H9 (cell line): ENCODE measurements at regions not wholly inside any gene's neighbourhood (a gene's known extent, or its start where the extent isn't known, plus 50 kb on each side); places are given as distances from the start of the nearest gene placed in this dataset.

ENCODE experiments used
- DNase-seq: peaks from one replicate; pipeline ENCODE4 v3.0.0-alpha.2; 2017
- H2AFZ ChIP-seq: one replicate; pipeline ENCODE4 v1.6.1; 2013; ENCODE audit warnings: mild to moderate bottlenecking, low read length, control low read depth, moderate library complexity
- H2AK5ac ChIP-seq: 2 replicates; pipeline ENCODE4 v1.6.1; 2013; ENCODE audit warnings: low read length, control low read depth, mixed read lengths; ENCODE audit not compliant: insufficient read length
- H2BK120ac ChIP-seq: one replicate; pipeline ENCODE4 v1.6.1; 2013; ENCODE audit warnings: low read depth, mild to moderate bottlenecking, low read length, control low read depth, inconsistent platforms; ENCODE audit not compliant: poor library complexity, severe bottlenecking
- H2BK12ac ChIP-seq: 2 replicates; pipeline ENCODE4 v1.6.1; 2013; ENCODE audit warnings: low read length, control low read depth, mixed read lengths, low read depth; ENCODE audit not compliant: insufficient read length
- H2BK15ac ChIP-seq: 2 replicates; pipeline ENCODE4 v1.6.1; 2013; ENCODE audit warnings: low read depth, low read length, control low read depth
- H2BK20ac ChIP-seq: one replicate; pipeline ENCODE4 v1.6.1; 2013; ENCODE audit warnings: low read depth, mild to moderate bottlenecking, low read length, control low read depth, inconsistent platforms; ENCODE audit not compliant: poor library complexity, severe bottlenecking
- H2BK5ac ChIP-seq: 2 replicates; pipeline ENCODE4 v1.6.1; 2013; ENCODE audit warnings: low read length, control low read depth, mixed read lengths; ENCODE audit not compliant: insufficient read length
- H3K14ac ChIP-seq: 2 replicates; pipeline ENCODE4 v1.6.1; 2013; ENCODE audit warnings: low read length, control low read depth; ENCODE audit not compliant: insufficient read depth
- H3K18ac ChIP-seq: 2 replicates; pipeline ENCODE4 v1.6.1; 2013; ENCODE audit warnings: low read depth, mild to moderate bottlenecking, mixed read lengths, low read length, control low read depth; ENCODE audit not compliant: insufficient read length
- H3K23ac ChIP-seq: 2 replicates; pipeline ENCODE4 v1.6.1; 2013; ENCODE audit warnings: low read length, control low read depth, mixed read lengths, low read depth; ENCODE audit not compliant: insufficient read length
- H3K23me2 ChIP-seq: 2 replicates; pipeline ENCODE4 v1.6.1; 2013; ENCODE audit warnings: low read depth, mild to moderate bottlenecking, mixed read lengths, low read length, control low read depth; ENCODE audit not compliant: insufficient read length, poor library complexity, severe bottlenecking
- H3K27ac ChIP-seq: 2 replicates; pipeline ENCODE4 v1.5.1; 2013; ENCODE audit warnings: low read length, control low read depth, mixed read lengths, low read depth; ENCODE audit not compliant: insufficient read length
- H3K27me3 ChIP-seq: 2 replicates; pipeline ENCODE4 v1.6.1; 2013; ENCODE audit warnings: low read length, control low read depth, inconsistent platforms; ENCODE audit not compliant: insufficient read depth
- H3K4ac ChIP-seq: 2 replicates; pipeline ENCODE4 v1.6.1; 2013; ENCODE audit warnings: low read depth, mild to moderate bottlenecking, control low read depth, inconsistent platforms, low read length, moderate library complexity
- H3K4me1 ChIP-seq: 2 replicates; pipeline ENCODE4 v1.6.1; 2013; ENCODE audit warnings: low read length, control low read depth, inconsistent platforms; ENCODE audit not compliant: insufficient read depth
- H3K4me2 ChIP-seq: 2 replicates; pipeline ENCODE4 v1.6.1; 2013; ENCODE audit warnings: low read length, control low read depth, mixed read lengths; ENCODE audit not compliant: insufficient read length, insufficient read depth
- H3K56ac ChIP-seq: 2 replicates; pipeline ENCODE4 v1.6.1; 2013; ENCODE audit warnings: low read depth, mild to moderate bottlenecking, mixed read lengths, low read length, control low read depth; ENCODE audit not compliant: insufficient read length
- H3K79me1 ChIP-seq: 2 replicates; pipeline ENCODE4 v1.6.1; 2013; ENCODE audit warnings: low read depth, mild to moderate bottlenecking, moderate library complexity, low read length, control low read depth, inconsistent platforms; ENCODE audit not compliant: insufficient read depth, poor library complexity, severe bottlenecking
- H3K79me2 ChIP-seq: 2 replicates; pipeline ENCODE4 v1.6.1; 2013; ENCODE audit warnings: low read length, control low read depth, inconsistent platforms; ENCODE audit not compliant: insufficient read depth
- H3K9ac ChIP-seq: 2 replicates; pipeline ENCODE4 v1.6.1; 2013; ENCODE audit warnings: low read length, control low read depth, mixed read lengths; ENCODE audit not compliant: insufficient read length; ENCODE audit errors: extremely low read depth
- H3K9me3 ChIP-seq: one replicate; pipeline ENCODE4 v1.6.1; 2013; ENCODE audit warnings: low read depth, low read length, inconsistent platforms; ENCODE audit not compliant: control insufficient read depth
- H3T11ph ChIP-seq: one replicate; pipeline ENCODE4 v1.6.1; 2013; ENCODE audit warnings: mild to moderate bottlenecking, low read length, control low read depth, inconsistent platforms
- H4K20me1 ChIP-seq: one replicate; pipeline ENCODE4 v1.6.1; 2013; ENCODE audit not compliant: control insufficient read depth, insufficient read length, insufficient read depth
- H4K5ac ChIP-seq: 2 replicates; pipeline ENCODE4 v1.6.1; 2013; ENCODE audit warnings: low read depth, mild to moderate bottlenecking, mixed read lengths, low read length, control low read depth; ENCODE audit not compliant: insufficient read length
- H4K8ac ChIP-seq: replicated peaks from 2 replicates; pipeline ENCODE4 v1.6.1; 2013; ENCODE audit warnings: low read length, control low read depth, mixed read lengths, low read depth; ENCODE audit not compliant: insufficient read length
- H4K91ac ChIP-seq: 2 replicates; pipeline ENCODE4 v1.6.1; 2013; ENCODE audit warnings: low read depth, mild to moderate bottlenecking, moderate library complexity, mixed read lengths, low read length, control low read depth; ENCODE audit not compliant: insufficient read length
- H3K27ac Mint-ChIP-seq, 3 experiments: 2 replicates in 2 of 3; 3 replicates in 1 of 3; pipeline ENCODE4 v1.8.0; 2020 to 2021; ENCODE audit warnings: mixed read lengths in 3 of 3, mild to moderate bottlenecking in 1 of 3, moderate library complexity in 1 of 3
- H3K27me3 Mint-ChIP-seq: 2 replicates; pipeline ENCODE4 v1.8.0; 2021; ENCODE audit warnings: low read depth, mild to moderate bottlenecking, moderate library complexity, mixed read lengths
- H3K36me3 Mint-ChIP-seq, 3 experiments: 2 replicates in 2 of 3; 3 replicates in 1 of 3; pipeline ENCODE4 v1.8.0; 2020 to 2021; ENCODE audit warnings: low read depth in 3 of 3, mixed read lengths in 3 of 3; ENCODE audit not compliant: insufficient read depth in 1 of 3
- H3K4me1 Mint-ChIP-seq, 2 experiments: 2 replicates each; pipeline ENCODE4 v1.8.0; 2020; ENCODE audit warnings: mixed read lengths in 2 of 2
- H3K4me3 Mint-ChIP-seq, 2 experiments: 2 replicates in 1 of 2; 3 replicates in 1 of 2; pipeline ENCODE4 v1.8.0; 2020 to 2021; ENCODE audit warnings: mild to moderate bottlenecking in 2 of 2, mixed read lengths in 2 of 2, moderate library complexity in 1 of 2
- H3K9me3 Mint-ChIP-seq, 2 experiments: 2 replicates in 1 of 2; 3 replicates in 1 of 2; pipeline ENCODE4 v1.8.0; 2020; ENCODE audit warnings: mild to moderate bottlenecking in 2 of 2, mixed read lengths in 2 of 2, moderate library complexity in 1 of 2
- WGBS: extraction: QIAGEN DNeasy Blood & Tissue Kit; methylation state at CpG from one replicate; pipeline ENCODE4 v1.1.7; 2013; ENCODE audit warnings: missing lambda C conversion rate, low lambda C conversion rate, mixed read lengths; ENCODE audit not compliant: insufficient read length; ENCODE audit errors: extremely low coverage; 5-methylcytosine and 5-hydroxymethylcytosine counted together
- TF ChIP-seq, protein P1 (sequence below): fragments of 200-600 bp; sonication (generic); conservative IDR thresholded peaks from 3 replicates; pipeline ENCODE4 v1.8.0; 2021; ENCODE audit warnings: antibody characterized with exemption, mild to moderate bottlenecking

DNA sequence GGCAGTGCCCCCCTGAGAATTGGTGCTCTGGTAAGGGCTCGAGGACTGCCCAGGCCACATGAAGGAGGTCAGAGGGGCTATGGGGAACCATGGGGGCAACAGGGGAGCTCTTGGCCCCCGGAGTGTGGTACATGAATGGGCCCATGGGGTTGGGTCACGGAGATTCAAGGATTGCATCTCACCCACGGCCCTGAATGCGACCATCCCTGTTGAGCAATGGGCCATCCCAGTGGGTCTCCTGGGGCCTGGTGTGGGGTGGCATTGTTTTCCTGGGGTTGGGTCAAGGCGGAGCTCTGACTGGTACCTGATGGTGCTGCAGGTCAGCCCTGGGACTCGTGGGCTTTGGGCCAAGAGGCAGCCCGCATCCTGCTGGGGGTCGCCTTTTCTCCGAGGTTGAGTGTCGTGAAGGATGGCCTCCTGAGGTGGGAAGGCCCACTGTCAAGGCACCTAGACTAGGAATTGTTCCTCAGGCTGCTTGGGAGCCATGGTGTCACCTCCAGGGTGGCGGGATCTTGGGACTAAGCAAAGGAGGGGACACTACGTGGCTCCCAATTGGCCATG, 198.3 kb downstream of the UBE3A start:
- no peak overlapping the region for H2AFZ ChIP-seq
- H3K4me2 ChIP-seq: no peak overlapping the region
- H3K9me3 ChIP-seq: peaks cover 55% of the 10 kb centered on the region
- H2BK15ac ChIP-seq: no peak overlapping the region
- DNase-seq: no peak
- H3K18ac ChIP-seq: no peak overlapping the region
- no peaks in the 10 kb centered on the region for H3K79me2 ChIP-seq
- H3K56ac ChIP-seq: no peak overlapping the region
- Mint-ChIP-seq H3K4me3 (no peak overlapping the region), H3K9me3 (peaks cover 76 to 89% of the 10 kb centered on the region in 2 experiments), H3K4me1 (no peaks in the 10 kb centered on the region), H3K36me3 (peaks cover 0 to 11% (median 5%) of the 10 kb centered on the region in 3 experiments; a peak in 5 of 7 replicates), H3K27ac (no peak overlapping the region), H3K27me3 (peaks cover 2% of the 10 kb centered on the region; the same call in 1 of the 2 replicates)
- H4K8ac ChIP-seq: no peak overlapping the region
- no peaks in the 10 kb centered on the region for H3K4me1 ChIP-seq
- H3K27ac ChIP-seq: no peak overlapping the region
- no peak overlapping the region for H3K14ac ChIP-seq
- no peak overlapping the region for H3K4ac ChIP-seq
- no peaks in the 10 kb centered on the region for H3K23me2 ChIP-seq
- H3T11ph ChIP-seq: no peak overlapping the region
- TF ChIP-seq, protein P1, sequence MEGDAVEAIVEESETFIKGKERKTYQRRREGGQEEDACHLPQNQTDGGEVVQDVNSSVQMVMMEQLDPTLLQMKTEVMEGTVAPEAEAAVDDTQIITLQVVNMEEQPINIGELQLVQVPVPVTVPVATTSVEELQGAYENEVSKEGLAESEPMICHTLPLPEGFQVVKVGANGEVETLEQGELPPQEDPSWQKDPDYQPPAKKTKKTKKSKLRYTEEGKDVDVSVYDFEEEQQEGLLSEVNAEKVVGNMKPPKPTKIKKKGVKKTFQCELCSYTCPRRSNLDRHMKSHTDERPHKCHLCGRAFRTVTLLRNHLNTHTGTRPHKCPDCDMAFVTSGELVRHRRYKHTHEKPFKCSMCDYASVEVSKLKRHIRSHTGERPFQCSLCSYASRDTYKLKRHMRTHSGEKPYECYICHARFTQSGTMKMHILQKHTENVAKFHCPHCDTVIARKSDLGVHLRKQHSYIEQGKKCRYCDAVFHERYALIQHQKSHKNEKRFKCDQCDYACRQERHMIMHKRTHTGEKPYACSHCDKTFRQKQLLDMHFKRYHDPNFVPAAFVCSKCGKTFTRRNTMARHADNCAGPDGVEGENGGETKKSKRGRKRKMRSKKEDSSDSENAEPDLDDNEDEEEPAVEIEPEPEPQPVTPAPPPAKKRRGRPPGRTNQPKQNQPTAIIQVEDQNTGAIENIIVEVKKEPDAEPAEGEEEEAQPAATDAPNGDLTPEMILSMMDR: no peak
- H3K79me1 ChIP-seq: no peaks in the 10 kb centered on the region
- no peaks in the 10 kb centered on the region for H3K27me3 ChIP-seq
- WGBS: no CpG with 5 or more reads among the region's 13 CpGs
- H3K23ac ChIP-seq: no peak overlapping the region
- H2BK12ac ChIP-seq: no peak overlapping the region
- no peak overlapping the region for H4K5ac ChIP-seq
- H2BK20ac ChIP-seq: no peak overlapping the region
- H2BK5ac ChIP-seq: no peak overlapping the region
- H4K20me1 ChIP-seq: no peaks in the 10 kb centered on the region
- no peak overlapping the region for H2AK5ac ChIP-seq
- H4K91ac ChIP-seq: no peak overlapping the region
- H3K9ac ChIP-seq: no peak overlapping the region
- H2BK120ac ChIP-seq: no peak overlapping the region
